Stimulated activated CD8-positive, alpha-beta memory T cell treated with anti-CD3 and anti-CD28 coated beads, Interleukin-15, amount 100 ng/mL, for 48 hours (primary cell): ENCODE measurements at regions not wholly inside any gene's neighbourhood (a gene's known extent, or its start where the extent isn't known, plus 50 kb on each side); places are given as distances from the start of the nearest gene placed in this dataset.

Source experiments
- DNase-seq, 2 donors: peaks; one replicate each; pipeline ENCODE4 v3.0.0-alpha.2; 2020; ENCODE audit warnings: low read depth in 2 of 2

GRCh38 chr11:95717314-95717713, 72.3 kb downstream of the FAM76B start:
- DNase-seq: no peak

GRCh38 chr11:95716266-95716665, 73.3 kb downstream of the FAM76B start:
- DNase-seq: no peak

GRCh38 chr11:95715777-95716241, 73.8 kb downstream of the FAM76B start:
- DNase-seq: peak; percentile 32 to 41

- DNase-seq: no peak
Measured at GRCh38 chr11:95714843-95715776, 74.5 kb downstream of the FAM76B start.

- no peak for DNase-seq
Measured at GRCh38 chr11:95713428-95713827, 76.2 kb downstream of the FAM76B start.

GRCh38 chr11:95711945-95712221, 77.7 kb downstream of the FAM76B start:
- DNase-seq: no peak

GRCh38 chr11:95711162-95711944, 78.2 kb downstream of the FAM76B start:
- no peak for DNase-seq

GRCh38 chr11:95708681-95709080, 80.9 kb downstream of the FAM76B start:
- DNase-seq: no peak

- no peak for DNase-seq
Measured at GRCh38 chr11:95706974-95707387, 82.6 kb downstream of the FAM76B start.

GRCh38 chr11:95705485-95706124, 84.0 kb downstream of the FAM76B start:
- peak; percentile 63 to 70 for DNase-seq

- no peak for DNase-seq
Measured at GRCh38 chr11:95704865-95705264, 84.7 kb downstream of the FAM76B start.

- no peak for DNase-seq
Measured at GRCh38 chr11:95703049-95703448, 86.5 kb downstream of the FAM76B start.

GRCh38 chr11:95702526-95702925, 87.1 kb downstream of the FAM76B start:
- DNase-seq: no peak

- no peak for DNase-seq
Measured at GRCh38 chr11:95700471-95700817, 89.1 kb downstream of the FAM76B start.

GRCh38 chr11:95699631-95700470, 89.7 kb downstream of the FAM76B start:
- DNase-seq: no peak

- DNase-seq: no peak
Measured at GRCh38 chr11:95698676-95699557, 90.7 kb downstream of the FAM76B start.

- DNase-seq: no peak
Measured at GRCh38 chr11:95697614-95698408, 91.8 kb downstream of the FAM76B start.

- no peak for DNase-seq
Measured at GRCh38 chr11:95695181-95695580, 94.4 kb downstream of the FAM76B start.

GRCh38 chr11:95693298-95693697, 96.3 kb downstream of the FAM76B start:
- DNase-seq: no peak
